Lower lobe of right lung (tissue), 2 donors: ENCODE measurements at regions not wholly inside any gene's neighbourhood (a gene's known extent, or its start where the extent isn't known, plus 50 kb on each side); places are given as distances from the start of the nearest gene placed in this dataset.

ENCODE experiments used
- ATAC-seq, 2 donors: fragments of 200-7000 bp; cut with Tn5 transposase; one replicate each; pipeline ENCODE4 v1.9.1; 2020 to 2022; ENCODE audit warnings: mild to moderate bottlenecking in 2 of 2, moderate library complexity in 2 of 2
- DNase-seq: peaks from one replicate; pipeline ENCODE4 v3.0.0-alpha.2; 2020
- H3K27ac ChIP-seq: fragments of 200-600 bp; one replicate; pipeline ENCODE4 v1.8.0; 2022
- H3K27me3 ChIP-seq: fragments of 200-600 bp; one replicate; pipeline ENCODE4 v1.8.0; 2022; ENCODE audit warnings: low read depth
- H3K36me3 ChIP-seq: fragments of 200-600 bp; one replicate; pipeline ENCODE4 v1.8.0; 2022; ENCODE audit warnings: mild to moderate bottlenecking
- H3K4me1 ChIP-seq: fragments of 200-600 bp; one replicate; pipeline ENCODE4 v1.8.0; 2022
- H3K4me3 ChIP-seq: fragments of 200-600 bp; one replicate; pipeline ENCODE4 v1.8.0; 2022; ENCODE audit warnings: mild to moderate bottlenecking
- H3K9me3 ChIP-seq: fragments of 200-600 bp; one replicate; pipeline ENCODE4 v1.8.0; 2022
- intact Hi-C: fragments of 100-400 bp; cut with DNase I; formaldehyde crosslinking; loops from one replicate; pipeline ENCODE4 v1.11.0; 2022
- TF ChIP-seq, protein P1 (sequence below): fragments of 200-600 bp; IDR thresholded peaks from one replicate; pipeline ENCODE4 v1.8.0; 2022; ENCODE audit warnings: antibody characterized with exemption, mild to moderate bottlenecking
- donor health status: DM: no; HTN: yes; CAD: no; lungs with severe emphysema.

DNA sequence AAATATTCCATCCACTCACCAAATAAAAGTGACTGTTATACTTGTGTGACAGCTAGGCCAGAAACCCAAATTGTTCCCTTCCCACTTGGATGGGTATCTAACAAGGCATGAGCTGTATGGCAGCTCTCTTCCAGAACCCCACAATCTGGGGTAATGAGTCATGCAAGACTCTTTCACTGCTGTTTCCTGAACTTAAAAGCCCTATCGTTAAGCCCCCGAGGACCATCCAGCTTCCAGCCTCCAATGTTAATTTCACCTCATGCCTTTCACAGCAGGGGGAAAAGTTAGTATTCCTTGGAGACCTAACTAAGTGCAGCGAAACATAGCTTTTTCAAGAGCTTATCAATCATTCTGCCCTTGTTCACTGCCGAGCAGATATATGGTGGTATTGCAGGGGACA, 368.6 kb upstream of the HSFY2 start:
- TF ChIP-seq, protein P1, sequence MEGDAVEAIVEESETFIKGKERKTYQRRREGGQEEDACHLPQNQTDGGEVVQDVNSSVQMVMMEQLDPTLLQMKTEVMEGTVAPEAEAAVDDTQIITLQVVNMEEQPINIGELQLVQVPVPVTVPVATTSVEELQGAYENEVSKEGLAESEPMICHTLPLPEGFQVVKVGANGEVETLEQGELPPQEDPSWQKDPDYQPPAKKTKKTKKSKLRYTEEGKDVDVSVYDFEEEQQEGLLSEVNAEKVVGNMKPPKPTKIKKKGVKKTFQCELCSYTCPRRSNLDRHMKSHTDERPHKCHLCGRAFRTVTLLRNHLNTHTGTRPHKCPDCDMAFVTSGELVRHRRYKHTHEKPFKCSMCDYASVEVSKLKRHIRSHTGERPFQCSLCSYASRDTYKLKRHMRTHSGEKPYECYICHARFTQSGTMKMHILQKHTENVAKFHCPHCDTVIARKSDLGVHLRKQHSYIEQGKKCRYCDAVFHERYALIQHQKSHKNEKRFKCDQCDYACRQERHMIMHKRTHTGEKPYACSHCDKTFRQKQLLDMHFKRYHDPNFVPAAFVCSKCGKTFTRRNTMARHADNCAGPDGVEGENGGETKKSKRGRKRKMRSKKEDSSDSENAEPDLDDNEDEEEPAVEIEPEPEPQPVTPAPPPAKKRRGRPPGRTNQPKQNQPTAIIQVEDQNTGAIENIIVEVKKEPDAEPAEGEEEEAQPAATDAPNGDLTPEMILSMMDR = no peak
- no peaks in the 10 kb centered on the region for H3K36me3 ChIP-seq

DNA sequence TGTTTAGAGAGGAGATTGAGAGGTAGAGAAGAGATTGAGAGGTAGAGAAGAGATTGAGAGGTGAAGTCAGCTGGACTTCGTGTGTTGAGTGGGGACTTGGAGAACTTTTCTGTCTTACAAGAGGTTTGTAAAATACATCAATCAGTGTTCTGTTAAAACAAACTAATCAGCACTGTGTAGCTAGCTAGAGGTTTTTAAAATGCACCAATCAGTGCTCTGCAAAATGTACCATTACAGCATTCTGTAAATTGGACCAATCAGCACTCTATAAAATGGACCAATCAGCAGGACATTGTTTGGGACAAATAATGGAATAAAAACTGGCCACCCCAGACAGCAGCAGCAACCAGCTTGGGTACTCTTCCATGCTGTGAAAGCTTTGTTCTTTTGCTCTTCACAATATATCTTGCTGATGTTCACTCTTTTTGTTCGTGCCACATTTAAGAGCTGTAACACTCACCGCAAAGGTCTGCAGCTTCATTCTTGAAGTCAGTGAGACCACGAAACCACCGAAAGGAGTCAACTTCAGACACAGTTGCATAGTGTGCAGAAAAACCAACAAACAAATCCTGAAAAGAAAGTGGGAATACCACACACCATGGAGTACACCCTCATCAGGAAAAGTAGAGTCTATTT, 366.9 kb upstream of the HSFY2 start:
- H3K4me3 ChIP-seq = no peak overlapping the region
- TF ChIP-seq, protein P1 = no peak
- no peaks in the 10 kb centered on the region for H3K36me3 ChIP-seq
- H3K27me3 ChIP-seq = no peaks in the 10 kb centered on the region
- no peaks in the 10 kb centered on the region for H3K4me1 ChIP-seq
- H3K27ac ChIP-seq = no peak overlapping the region
- no peak for DNase-seq
- H3K9me3 ChIP-seq = no peaks in the 10 kb centered on the region
- ATAC-seq = no peak
- intact Hi-C loops = no loop called here

More for the DNA sequence above, 368.6 kb upstream of the HSFY2 start:
- ATAC-seq (no peak), DNase-seq (no peak)
- intact Hi-C loops = no loop called here
- Histone ChIP-seq H3K4me3 (no peak overlapping the region), H3K4me1 (no peaks in the 10 kb centered on the region), H3K27me3 (no peaks in the 10 kb centered on the region), H3K27ac (no peak overlapping the region), H3K9me3 (no peaks in the 10 kb centered on the region)

DNA sequence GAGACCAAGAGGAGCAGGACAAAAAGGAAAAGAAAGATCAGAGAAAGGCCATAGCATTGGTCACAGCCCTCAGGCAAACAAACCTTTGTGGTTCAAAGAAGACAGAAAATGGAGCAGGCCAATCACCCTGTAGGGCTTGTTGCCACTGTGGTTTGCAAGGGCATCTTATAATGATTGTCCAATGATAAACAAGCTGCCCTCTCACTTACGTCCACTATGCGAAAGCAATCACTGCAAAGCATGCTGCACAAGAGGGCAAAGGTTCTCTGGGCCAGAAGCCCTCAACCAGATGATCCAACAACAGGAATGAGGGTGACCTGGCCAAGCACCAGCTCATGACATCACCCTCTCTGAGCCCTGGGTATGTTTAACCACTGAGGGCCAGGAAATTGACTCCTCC, 360.9 kb upstream of the HSFY2 start:
- TF ChIP-seq, protein P1 = no peak
- H3K36me3 ChIP-seq = no peaks in the 10 kb centered on the region
- H3K27ac ChIP-seq = no peak overlapping the region
- H3K4me1 ChIP-seq = no peaks in the 10 kb centered on the region
- H3K9me3 ChIP-seq = no peaks in the 10 kb centered on the region
- ATAC-seq (no peak), DNase-seq (peak; percentile 32)
- H3K4me3 ChIP-seq = no peak overlapping the region
- intact Hi-C loops = no loop called here
- H3K27me3 ChIP-seq = no peaks in the 10 kb centered on the region

DNA sequence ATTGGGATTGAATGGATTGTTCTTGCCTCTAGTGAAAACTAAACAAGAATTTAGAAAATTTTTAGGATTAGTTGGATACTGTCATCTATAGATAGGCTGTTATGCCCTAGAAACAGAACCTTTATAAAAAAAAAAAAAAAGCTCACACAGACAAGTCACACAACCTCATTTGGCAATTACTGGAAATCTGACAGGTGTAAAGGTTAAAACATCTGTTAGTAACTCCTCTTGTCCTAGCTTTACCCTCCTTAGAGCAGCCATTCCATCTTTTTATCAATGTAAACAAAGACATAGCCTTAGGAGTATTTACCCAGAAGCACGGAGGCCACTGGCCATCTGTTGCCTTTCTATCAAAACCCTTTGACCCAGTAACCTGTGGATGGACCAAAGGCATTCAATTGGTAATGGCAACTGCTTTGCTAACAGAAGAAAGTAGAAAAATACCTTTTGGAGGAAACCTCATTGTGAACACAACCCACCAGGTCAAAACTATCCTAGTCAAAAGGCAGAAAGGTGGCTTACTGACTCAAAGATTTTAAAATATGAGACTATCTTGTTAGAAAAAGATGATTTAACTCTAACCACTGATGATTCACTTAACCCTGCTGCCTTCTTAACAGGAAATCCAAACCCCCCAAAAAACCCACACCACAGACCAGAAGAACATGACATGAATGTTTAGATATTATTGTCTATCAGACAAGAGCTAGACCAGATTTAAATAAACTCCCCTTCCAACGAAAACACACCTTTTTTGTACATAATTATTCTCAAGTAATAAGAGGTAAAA, 357.2 kb upstream of the HSFY2 start:
- Histone ChIP-seq H3K36me3 (no peaks in the 10 kb centered on the region), H3K27me3 (no peaks in the 10 kb centered on the region), H3K4me1 (no peaks in the 10 kb centered on the region), H3K4me3 (no peak overlapping the region), H3K9me3 (no peaks in the 10 kb centered on the region), H3K27ac (no peak overlapping the region)
- ATAC-seq = no peak
- intact Hi-C loops = no loop called here
- DNase-seq = no peak
- TF ChIP-seq, protein P1 = no peak

DNA sequence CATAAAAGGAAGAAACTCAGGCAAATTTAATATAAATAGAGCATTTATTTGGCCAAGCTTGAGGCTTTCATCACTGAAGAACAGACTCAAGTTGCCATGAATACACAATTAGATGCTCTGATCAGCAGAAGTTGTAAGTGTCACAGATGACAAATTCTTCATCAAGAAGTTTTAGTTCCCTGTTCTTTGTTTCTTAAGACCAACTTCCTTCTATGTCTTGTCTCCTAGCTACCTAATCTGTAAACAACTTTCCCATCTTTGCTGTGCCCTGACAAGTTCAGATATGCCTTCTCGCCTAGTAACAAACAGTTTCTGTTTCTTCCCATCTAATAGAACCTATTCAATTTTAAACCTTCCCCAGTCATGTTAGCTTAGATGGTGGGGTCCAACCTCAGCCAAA, 353.4 kb upstream of the HSFY2 start:
- DNase-seq (no peak), ATAC-seq (no peak)
- no peaks in the 10 kb centered on the region for H3K36me3 ChIP-seq
- H3K27ac ChIP-seq = no peak overlapping the region
- TF ChIP-seq, protein P1 = no peak
- H3K9me3 ChIP-seq = no peaks in the 10 kb centered on the region
- H3K27me3 ChIP-seq = no peaks in the 10 kb centered on the region
- no peak overlapping the region for H3K4me3 ChIP-seq
- intact Hi-C loops = no loop called here
- H3K4me1 ChIP-seq = no peaks in the 10 kb centered on the region
